GM12891 (cell line): ENCODE measurements at regions not wholly inside any gene's neighbourhood (a gene's known extent, or its start where the extent isn't known, plus 50 kb on each side); places are given as distances from the start of the nearest gene placed in this dataset.
A peak's percentile ranks its signal among the peaks of the same experiment; 100 is the strongest.

ENCODE experiments used
- DNase-seq: peaks from one replicate; pipeline ENCODE4 v3.0.0; 2011; ENCODE audit warnings: low spot score; ENCODE audit not compliant: insufficient read length
- FAIRE-seq: peaks from 2 replicates; lab custom pipeline; 2011; peaks lifted over from hg19 to GRCh38; lab: Jason Lieb, UNC
- PAX5 ChIP-seq: IDR thresholded peaks from 2 replicates; pipeline ENCODE4 v1.6.1; 2011; ENCODE audit warnings: low read length, moderate library complexity, mild to moderate bottlenecking; ENCODE audit not compliant: insufficient read depth, severe bottlenecking
- POLR2A ChIP-seq: IDR thresholded peaks from 2 replicates; pipeline ENCODE4 v1.6.1; 2011; ENCODE audit warnings: low read depth, low read length, control low read depth
- POLR2AphosphoS5 ChIP-seq: IDR thresholded peaks from 2 replicates; pipeline ENCODE4 v1.6.1; 2011; ENCODE audit warnings: low read depth, low read length, control low read depth
- POU2F2 ChIP-seq: IDR thresholded peaks from 2 replicates; pipeline ENCODE4 v1.6.1; 2011; ENCODE audit warnings: low read depth, mild to moderate bottlenecking, control low read depth, low read length, moderate library complexity
- SPI1 ChIP-seq: IDR thresholded peaks from 2 replicates; pipeline ENCODE4 v1.6.1; 2011; ENCODE audit warnings: low read depth, low read length, control low read depth
- TAF1 ChIP-seq: IDR thresholded peaks from 2 replicates; pipeline ENCODE4 v1.6.1; 2011; ENCODE audit warnings: low read depth, low read length, control low read depth

DNA sequence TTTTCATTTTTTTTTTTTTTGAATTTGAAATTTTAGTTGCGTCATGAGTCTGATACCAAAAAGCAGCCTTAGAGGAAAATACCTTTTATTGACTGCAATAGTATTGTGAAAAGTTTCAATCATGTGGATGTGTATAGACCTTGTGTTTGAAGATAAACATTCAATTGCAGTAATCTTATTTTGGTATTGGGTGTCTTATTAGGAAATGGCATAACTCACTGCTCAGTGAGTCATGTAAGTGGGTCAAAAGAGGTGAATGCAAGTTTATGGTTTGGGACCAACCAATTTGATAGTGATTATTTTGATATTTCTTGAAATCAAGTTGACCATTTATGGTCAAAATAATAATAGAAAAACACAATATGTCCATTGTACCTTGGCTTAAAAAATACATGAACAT is 627.8 kb upstream of the SLIT2 start:
- no peak for TF ChIP-seq POLR2AphosphoS5
- TF ChIP-seq SPI1 = no peak
- no peak for TF ChIP-seq TAF1
- no peak for TF ChIP-seq PAX5
- TF ChIP-seq POLR2A = no peak
- TF ChIP-seq POU2F2 = no peak
- FAIRE-seq (no peak), DNase-seq (no peak)

DNA sequence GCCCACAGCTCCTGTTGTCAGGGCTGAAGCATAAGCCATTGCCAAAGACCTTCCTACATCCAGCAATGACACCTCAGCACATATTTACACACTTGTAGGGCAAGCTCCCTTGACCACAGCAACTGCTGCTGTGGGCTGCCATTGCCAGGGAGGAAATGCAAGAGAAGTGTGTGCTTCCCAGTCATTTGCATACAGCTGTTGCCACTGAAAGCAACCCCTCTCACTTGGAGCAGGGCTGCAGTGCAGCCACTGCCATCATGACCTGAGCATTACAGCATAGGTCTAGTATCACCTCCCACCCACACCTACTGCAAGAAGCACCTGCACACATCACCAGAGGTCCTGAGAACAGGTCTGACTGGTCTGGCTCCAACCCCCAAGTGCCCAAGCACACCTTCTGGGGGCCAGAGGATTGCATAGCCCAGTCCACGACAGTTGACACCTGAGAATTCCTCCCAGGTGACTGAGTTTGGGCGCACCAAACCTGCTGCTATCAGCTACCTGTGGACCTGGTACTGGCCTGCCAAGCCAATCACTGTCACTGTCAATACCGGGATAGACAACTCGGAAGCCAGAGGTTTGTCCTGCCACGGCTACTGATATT is 636.5 kb upstream of the SLIT2 start:
- no peak for DNase-seq
- FAIRE-seq = no peak
- no peak for TF ChIP-seq POLR2AphosphoS5
- TF ChIP-seq SPI1 = no peak
- no peak for TF ChIP-seq PAX5
- TF ChIP-seq POU2F2 = no peak
- TF ChIP-seq TAF1 = no peak
- no peak for TF ChIP-seq POLR2A

DNA sequence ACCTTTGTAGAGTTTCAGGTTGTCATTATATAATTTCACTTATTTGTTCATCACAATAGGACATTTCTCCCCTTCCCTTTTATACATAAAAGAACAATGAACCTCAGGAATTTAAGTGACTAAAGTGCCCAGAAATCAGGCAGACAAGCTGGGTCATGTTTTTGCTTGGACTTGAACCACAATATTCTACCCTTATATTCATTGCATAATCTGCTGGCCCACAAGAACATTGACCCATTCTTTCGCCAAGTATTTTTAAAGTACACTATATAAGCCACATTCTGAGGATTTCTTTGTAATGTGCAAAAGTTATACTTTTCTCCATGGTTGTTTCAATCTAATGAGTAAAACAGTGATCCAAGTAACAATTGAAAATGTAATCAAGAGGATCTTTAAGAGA is 637.5 kb upstream of the SLIT2 start:
- DNase-seq (no peak), FAIRE-seq (no peak)
- no peak for TF ChIP-seq POLR2A
- no peak for TF ChIP-seq TAF1
- no peak for TF ChIP-seq POU2F2
- no peak for TF ChIP-seq SPI1
- no peak for TF ChIP-seq POLR2AphosphoS5
- no peak for TF ChIP-seq PAX5

DNA sequence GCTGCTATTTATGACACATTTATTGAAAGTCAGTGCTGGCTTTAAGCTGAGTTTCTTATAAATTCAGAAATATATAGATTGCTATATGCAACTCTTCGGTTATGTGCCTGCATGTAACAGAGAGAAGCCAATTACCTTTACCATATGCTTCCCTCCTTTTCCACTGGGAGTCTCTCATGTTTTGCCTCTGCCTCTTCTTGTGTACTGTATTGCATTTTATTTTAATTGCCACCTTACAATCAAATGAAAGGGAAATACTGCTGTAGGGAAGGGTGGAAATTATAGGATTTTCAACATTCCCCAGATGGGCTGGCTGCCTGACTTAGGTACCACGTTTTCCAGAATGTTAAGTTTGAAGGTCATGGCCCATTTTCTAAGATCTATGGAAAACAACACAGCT is 655.4 kb upstream of the SLIT2 start:
- DNase-seq = no peak
- TF ChIP-seq SPI1 = no peak
- no peak for TF ChIP-seq POLR2A
- TF ChIP-seq PAX5 = no peak
- TF ChIP-seq POLR2AphosphoS5 = no peak
- FAIRE-seq = no peak

DNA sequence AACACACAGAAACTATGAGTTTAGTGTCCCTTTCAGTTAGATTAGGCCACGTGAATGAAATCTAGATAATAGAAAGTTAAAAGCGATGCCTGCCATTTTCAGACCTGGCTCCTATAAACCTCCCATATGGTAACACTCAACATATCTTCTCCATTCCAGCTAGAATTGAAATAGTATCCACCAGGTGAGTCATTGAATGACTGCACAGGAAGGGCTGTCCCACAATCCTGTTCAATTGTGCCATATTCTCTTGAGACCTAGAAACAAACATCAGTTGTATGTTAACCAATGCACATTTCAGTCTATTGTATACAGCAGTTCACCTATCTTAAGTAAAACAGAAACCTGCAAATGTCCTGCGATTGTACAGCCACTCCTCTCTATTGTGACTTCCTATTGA is 659.3 kb upstream of the SLIT2 start:
- FAIRE-seq (no peak), DNase-seq (no peak)
- no peak for TF ChIP-seq PAX5
- TF ChIP-seq POU2F2 = no peak
- TF ChIP-seq SPI1 = no peak
- TF ChIP-seq TAF1 = no peak
- no peak for TF ChIP-seq POLR2AphosphoS5
- TF ChIP-seq POLR2A = no peak

DNA sequence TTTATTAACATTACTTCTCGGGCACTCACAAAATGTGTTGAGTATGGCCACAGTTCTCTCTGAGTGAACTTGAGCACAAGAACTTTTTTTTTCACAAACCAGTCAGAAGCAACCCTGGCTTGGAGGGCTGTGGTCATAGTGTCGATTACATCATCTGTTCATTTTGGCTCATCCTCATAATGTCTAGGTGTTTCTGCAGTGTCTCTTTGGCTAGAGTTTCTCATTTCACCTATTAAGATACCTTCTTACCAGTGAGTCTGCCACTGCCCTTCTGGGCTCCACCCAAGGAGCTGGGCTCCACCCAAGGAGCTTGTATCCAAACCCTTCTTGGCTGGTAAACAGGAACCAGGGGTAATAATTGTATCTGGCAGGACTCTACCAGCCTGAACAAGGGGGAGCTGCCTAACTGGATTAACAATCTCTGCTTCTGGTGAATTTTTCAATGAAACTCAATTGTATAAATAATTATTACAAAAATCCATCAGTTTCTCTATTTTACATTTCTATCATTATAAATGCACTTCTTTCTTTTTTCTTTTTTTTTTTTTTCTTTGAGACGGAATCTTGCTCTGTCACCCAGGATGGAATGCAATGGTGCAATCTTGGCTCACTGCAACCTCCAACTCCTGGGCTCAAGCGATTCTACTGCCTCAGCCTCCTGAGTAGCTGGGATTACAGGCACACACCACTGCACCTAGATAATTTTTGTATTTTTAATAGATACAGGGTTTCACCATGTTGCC is 667.7 kb upstream of the SLIT2 start:
- DNase-seq = no peak
- TF ChIP-seq POU2F2 (no peak), TAF1 (no peak), POLR2A (no peak), PAX5 (no peak), POLR2AphosphoS5 (no peak), SPI1 (no peak)
- FAIRE-seq = no peak

DNA sequence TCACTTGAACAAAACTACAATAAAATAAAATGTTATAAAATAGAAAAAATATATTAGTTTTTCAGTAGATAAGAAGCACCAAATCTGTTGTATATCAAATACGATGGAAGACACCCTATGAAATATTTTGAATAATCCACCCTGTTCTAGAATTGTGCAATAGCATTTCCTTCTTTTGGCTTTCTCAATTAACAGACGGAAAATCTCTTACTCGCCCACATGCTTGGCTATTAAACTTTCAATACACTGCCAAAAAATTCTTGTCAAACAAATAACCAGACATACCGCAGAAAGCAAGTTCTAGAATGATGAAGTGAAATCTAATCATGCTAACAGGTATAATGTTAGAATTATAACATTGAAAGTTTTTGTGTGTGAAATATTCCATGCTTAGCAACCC is 671.6 kb upstream of the SLIT2 start:
- no peak for TF ChIP-seq PAX5
- no peak for TF ChIP-seq TAF1
- TF ChIP-seq POU2F2 = no peak
- TF ChIP-seq POLR2A = no peak
- no peak for FAIRE-seq
- no peak for DNase-seq

DNA sequence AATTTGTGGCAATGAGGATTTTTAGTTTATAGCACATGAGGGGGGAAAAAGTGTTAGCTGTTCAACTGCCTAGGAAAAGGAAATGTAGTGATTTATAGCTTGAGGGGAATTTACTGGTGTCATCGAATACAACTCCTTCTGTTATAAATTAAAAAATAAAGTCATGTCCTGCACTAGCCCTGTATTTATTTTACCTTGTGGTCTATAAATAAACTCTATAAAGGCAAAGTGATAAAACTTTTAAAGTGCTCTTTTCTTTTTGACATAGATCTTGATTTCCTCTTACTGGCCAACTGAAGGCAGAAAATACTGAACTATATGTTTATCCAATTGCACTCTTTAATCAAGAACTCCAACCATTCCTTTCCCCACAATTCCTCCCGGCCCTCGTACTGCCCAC is 672.1 kb upstream of the SLIT2 start:
- no peak for FAIRE-seq
- DNase-seq = no peak
- TF ChIP-seq POLR2AphosphoS5 (no peak), POLR2A (no peak), SPI1 (no peak), POU2F2 (no peak), TAF1 (no peak), PAX5 (no peak)

DNA sequence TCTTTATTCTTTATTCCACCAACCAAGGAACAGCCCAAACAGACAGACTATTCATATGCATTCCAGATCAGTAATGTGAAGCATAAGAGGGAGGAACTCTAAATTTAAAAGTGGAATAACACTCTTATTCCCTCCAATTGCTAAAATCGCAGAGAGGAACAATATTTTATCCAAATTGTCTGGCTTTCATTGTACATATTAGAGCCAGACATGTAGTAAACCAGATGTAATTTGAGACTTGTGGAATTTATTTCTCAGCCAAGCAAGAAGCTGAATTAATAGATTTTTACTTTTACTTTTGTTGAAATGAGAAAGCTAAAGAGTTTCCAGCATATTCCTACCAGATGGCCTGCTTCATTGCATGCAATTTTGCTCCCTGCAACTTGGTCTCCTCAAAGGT is 674.6 kb upstream of the SLIT2 start:
- TF ChIP-seq POLR2AphosphoS5 (no peak), POU2F2 (no peak), POLR2A (no peak), TAF1 (no peak), SPI1 (no peak), PAX5 (no peak)
- DNase-seq = no peak
- FAIRE-seq = no peak

DNA sequence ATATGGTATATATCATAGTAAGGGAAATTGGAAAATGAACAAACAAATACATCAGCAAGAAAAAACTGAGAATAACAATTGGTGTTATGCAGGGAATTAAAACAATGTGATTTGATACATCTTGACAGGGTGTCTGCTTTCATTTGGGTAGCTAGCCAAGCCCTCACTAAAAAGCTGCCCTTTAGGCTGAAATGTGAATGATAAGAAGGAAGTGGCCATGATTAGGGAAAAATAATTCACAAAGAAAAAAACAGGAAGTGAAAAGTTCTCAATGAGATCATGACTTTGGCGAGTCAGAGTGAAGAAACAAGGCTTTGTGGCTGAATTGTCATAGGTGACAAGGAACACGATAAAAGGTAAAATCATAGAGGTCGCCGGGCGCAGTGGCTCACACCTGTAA is 675.8 kb upstream of the SLIT2 start:
- TF ChIP-seq TAF1 = no peak
- no peak for TF ChIP-seq PAX5
- TF ChIP-seq SPI1 = peak; percentile 93
- DNase-seq (no peak), FAIRE-seq (no peak)
